SK-N-SH treated with all-trans-retinoic acid at 6 μM for 48 hours (cell line): ENCODE measurements at regions not wholly inside any gene's neighbourhood (a gene's known extent, or its start where the extent isn't known, plus 50 kb on each side); places are given as distances from the start of the nearest gene placed in this dataset.

Source experiments
- ATAC-seq: fragments of 200-7000 bp; cut with Tn5 transposase; 3 replicates; pipeline ENCODE4 v1.9.1; 2020; ENCODE audit warnings: mild to moderate bottlenecking, moderate library complexity
- ARNTL ChIP-seq: fragments of 450-650 bp; formaldehyde crosslinking; IDR thresholded peaks from 2 replicates; pipeline ENCODE4 v1.5.0; 2020; ENCODE audit warnings: low read depth, mild to moderate bottlenecking, moderate library complexity, borderline replicate concordance
- BACH2 ChIP-seq: fragments of 250-450 bp; sonication (Bioruptor Pico); IDR thresholded peaks from 2 replicates; pipeline ENCODE4 v1.9.0; 2021; ENCODE audit warnings: mild to moderate bottlenecking, borderline replicate concordance
- CSDC2 ChIP-seq: fragments of 250-450 bp; sonication (Bioruptor Pico); IDR thresholded peaks from 2 replicates; pipeline ENCODE4 v1.5.0; 2020; ENCODE audit warnings: mild to moderate bottlenecking, moderate library complexity
- CSRNP3 ChIP-seq: fragments of 250-450 bp; sonication (Bioruptor Pico); IDR thresholded peaks from 2 replicates; pipeline ENCODE4 v1.5.1; 2021; ENCODE audit warnings: mild to moderate bottlenecking, moderate library complexity
- ESRRG ChIP-seq: fragments of 250-450 bp; sonication (Bioruptor Pico); IDR thresholded peaks from 2 replicates; pipeline ENCODE4 v1.6.1; 2021; ENCODE audit warnings: mild to moderate bottlenecking
- ISL1 ChIP-seq: fragments of 250-450 bp; sonication (Bioruptor Pico); IDR thresholded peaks from 2 replicates; pipeline ENCODE4 v2.1.2; 2022; ENCODE audit warnings: mild to moderate bottlenecking, moderate library complexity
- OSR1 ChIP-seq: fragments of 250-450 bp; sonication (Bioruptor Pico); IDR thresholded peaks from 2 replicates; pipeline ENCODE4 v1.8.0; 2022; ENCODE audit warnings: moderate library complexity, mild to moderate bottlenecking, inconsistent platforms
- PATZ1 ChIP-seq: fragments of 250-450 bp; sonication (Bioruptor Pico); IDR thresholded peaks from 2 replicates; pipeline ENCODE4 v1.8.0; 2020; ENCODE audit warnings: mild to moderate bottlenecking, moderate library complexity, borderline replicate concordance
- PPARA ChIP-seq: fragments of 250-450 bp; sonication (Bioruptor Pico); IDR thresholded peaks from 2 replicates; pipeline ENCODE4 v1.5.0; 2020; ENCODE audit warnings: mild to moderate bottlenecking, borderline replicate concordance
- RARB ChIP-seq: fragments of 250-450 bp; sonication (Bioruptor Pico); IDR thresholded peaks from 2 replicates; pipeline ENCODE4 v1.8.0; 2021; ENCODE audit warnings: mild to moderate bottlenecking, moderate library complexity
- SNAI2 ChIP-seq: fragments of 250-450 bp; sonication (Bioruptor Pico); IDR thresholded peaks from 2 replicates; pipeline ENCODE4 v1.5.0; 2020; ENCODE audit warnings: mild to moderate bottlenecking, moderate library complexity
- TCF4 ChIP-seq: fragments of 250-450 bp; sonication (Bioruptor Pico); IDR thresholded peaks from 2 replicates; pipeline ENCODE4 v1.8.0; 2021; ENCODE audit warnings: mild to moderate bottlenecking, moderate library complexity, borderline replicate concordance
- ZC3H10 ChIP-seq: fragments of 250-450 bp; sonication (Bioruptor Pico); IDR thresholded peaks from 2 replicates; pipeline ENCODE4 v1.5.1; 2021; ENCODE audit warnings: mild to moderate bottlenecking, moderate library complexity
- ZFP3 ChIP-seq: fragments of 250-450 bp; sonication (Bioruptor Pico); IDR thresholded peaks from 2 replicates; pipeline ENCODE4 v1.5.0; 2020; ENCODE audit warnings: mild to moderate bottlenecking, moderate library complexity
- ZFP30 ChIP-seq: fragments of 450-650 bp; formaldehyde crosslinking; IDR thresholded peaks from 2 replicates; pipeline ENCODE4 v1.5.0; 2022; ENCODE audit warnings: mild to moderate bottlenecking, moderate library complexity
- ZNF565 ChIP-seq: fragments of 450-650 bp; formaldehyde crosslinking; conservative IDR thresholded peaks from 2 replicates; pipeline ENCODE4 v1.5.0; 2020; ENCODE audit warnings: low read depth, mild to moderate bottlenecking, moderate library complexity
- TF ChIP-seq, protein P1 (sequence below): fragments of 250-450 bp; sonication (Bioruptor Pico); IDR thresholded peaks from 2 replicates; pipeline ENCODE4 v1.5.1; 2020; ENCODE audit warnings: low read depth, mild to moderate bottlenecking, moderate library complexity
- TF ChIP-seq, protein P2 (sequence below): fragments of 250-450 bp; sonication (Bioruptor Pico); IDR thresholded peaks from 2 replicates; pipeline ENCODE4 v1.5.0; 2020; ENCODE audit warnings: mild to moderate bottlenecking, moderate library complexity

- TF ChIP-seq OSR1 (CRISPR knock-in tag): no peak
- TF ChIP-seq, all 23 proteins: peak for 0
Observed at GRCh38 chr7:12080006-12080405, 131.1 kb upstream of the TMEM106B start (continued).

GRCh38 chr7:12085516-12085915, 125.6 kb upstream of the TMEM106B start:
- no peak for ATAC-seq
- TF ChIP-seq PPARA (CRISPR knock-in tag) (no peak), ISL1 (CRISPR knock-in tag) (no peak), ZC3H10 (no peak), ZFP3 (no peak), PATZ1 (CRISPR knock-in tag) (no peak), CSDC2 (CRISPR knock-in tag) (no peak), ESRRG (CRISPR knock-in tag) (no peak), ZNF565 (no peak), ZFP30 (CRISPR knock-in tag) (no peak)

- TF ChIP-seq PPARA (CRISPR knock-in tag) (0 out of 2 replicates have a peak, but pooled peaks have one; percentile 10), ESRRG (CRISPR knock-in tag) (no peak), TCF4 (CRISPR knock-in tag) (peak; percentile 28; the same call in 1 of the 2 replicates), SNAI2 (CRISPR knock-in tag) (no peak), ZC3H10 (no peak)
- TF ChIP-seq, protein P1, sequence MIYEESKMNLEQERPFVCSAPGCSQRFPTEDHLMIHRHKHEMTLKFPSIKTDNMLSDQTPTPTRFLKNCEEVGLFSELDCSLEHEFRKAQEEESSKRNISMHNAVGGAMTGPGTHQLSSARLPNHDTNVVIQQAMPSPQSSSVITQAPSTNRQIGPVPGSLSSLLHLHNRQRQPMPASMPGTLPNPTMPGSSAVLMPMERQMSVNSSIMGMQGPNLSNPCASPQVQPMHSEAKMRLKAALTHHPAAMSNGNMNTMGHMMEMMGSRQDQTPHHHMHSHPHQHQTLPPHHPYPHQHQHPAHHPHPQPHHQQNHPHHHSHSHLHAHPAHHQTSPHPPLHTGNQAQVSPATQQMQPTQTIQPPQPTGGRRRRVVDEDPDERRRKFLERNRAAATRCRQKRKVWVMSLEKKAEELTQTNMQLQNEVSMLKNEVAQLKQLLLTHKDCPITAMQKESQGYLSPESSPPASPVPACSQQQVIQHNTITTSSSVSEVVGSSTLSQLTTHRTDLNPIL (CRISPR knock-in tag): no peak
- TF ChIP-seq, protein P2, sequence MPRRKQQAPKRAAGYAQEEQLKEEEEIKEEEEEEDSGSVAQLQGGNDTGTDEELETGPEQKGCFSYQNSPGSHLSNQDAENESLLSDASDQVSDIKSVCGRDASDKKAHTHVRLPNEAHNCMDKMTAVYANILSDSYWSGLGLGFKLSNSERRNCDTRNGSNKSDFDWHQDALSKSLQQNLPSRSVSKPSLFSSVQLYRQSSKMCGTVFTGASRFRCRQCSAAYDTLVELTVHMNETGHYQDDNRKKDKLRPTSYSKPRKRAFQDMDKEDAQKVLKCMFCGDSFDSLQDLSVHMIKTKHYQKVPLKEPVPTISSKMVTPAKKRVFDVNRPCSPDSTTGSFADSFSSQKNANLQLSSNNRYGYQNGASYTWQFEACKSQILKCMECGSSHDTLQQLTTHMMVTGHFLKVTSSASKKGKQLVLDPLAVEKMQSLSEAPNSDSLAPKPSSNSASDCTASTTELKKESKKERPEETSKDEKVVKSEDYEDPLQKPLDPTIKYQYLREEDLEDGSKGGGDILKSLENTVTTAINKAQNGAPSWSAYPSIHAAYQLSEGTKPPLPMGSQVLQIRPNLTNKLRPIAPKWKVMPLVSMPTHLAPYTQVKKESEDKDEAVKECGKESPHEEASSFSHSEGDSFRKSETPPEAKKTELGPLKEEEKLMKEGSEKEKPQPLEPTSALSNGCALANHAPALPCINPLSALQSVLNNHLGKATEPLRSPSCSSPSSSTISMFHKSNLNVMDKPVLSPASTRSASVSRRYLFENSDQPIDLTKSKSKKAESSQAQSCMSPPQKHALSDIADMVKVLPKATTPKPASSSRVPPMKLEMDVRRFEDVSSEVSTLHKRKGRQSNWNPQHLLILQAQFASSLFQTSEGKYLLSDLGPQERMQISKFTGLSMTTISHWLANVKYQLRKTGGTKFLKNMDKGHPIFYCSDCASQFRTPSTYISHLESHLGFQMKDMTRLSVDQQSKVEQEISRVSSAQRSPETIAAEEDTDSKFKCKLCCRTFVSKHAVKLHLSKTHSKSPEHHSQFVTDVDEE: no peak
- peak; percentile 59 for ATAC-seq
Observed at GRCh38 chr7:12089951-12090756, 120.9 kb upstream of the TMEM106B start.

- TF ChIP-seq RARB (CRISPR knock-in tag): no peak
- TF ChIP-seq, protein P2: no peak
- TF ChIP-seq CSRNP3 (CRISPR knock-in tag): no peak
- TF ChIP-seq, protein P1 (CRISPR knock-in tag): no peak
- no peak for TF ChIP-seq BACH2 (CRISPR knock-in tag)
- no peak for TF ChIP-seq ZNF565
- TF ChIP-seq TCF4 (CRISPR knock-in tag): no peak
- TF ChIP-seq OSR1 (CRISPR knock-in tag): no peak
- TF ChIP-seq ARNTL (CRISPR knock-in tag): no peak
- no peak for TF ChIP-seq PPARA (CRISPR knock-in tag)
- TF ChIP-seq CSDC2 (CRISPR knock-in tag): no peak
- peak; percentile 58 for ATAC-seq
Observed at GRCh38 chr7:12090757-12091221, 120.3 kb upstream of the TMEM106B start.
